ENCODE measurements at regions not wholly inside any gene's neighbourhood (a gene's known extent, or its start where the extent isn't known, plus 50 kb on each side); places are given as distances from the start of the nearest gene placed in this dataset.
A peak's percentile ranks its signal among the peaks of the same experiment; 100 is the strongest.
"Not testable (repeated sequence)": the region's sequence is repeated elsewhere in the genome, so short reads cannot be mapped to it uniquely, and the experiment has no call there.

GRCh38 chr12:13417516-13417915, 221.0 kb downstream of the EMP1 start:
- Histone ChIP-seq H3K27ac (no peak overlapping the region), H3K36me3 (no peaks in the 10 kb centered on the region), H3K4me1 (no peaks in the 10 kb centered on the region), H3K27me3 (no peaks in the 10 kb centered on the region), H3K9me3 (no peaks in the 10 kb centered on the region), H3K4me3 (no peak overlapping the region)
- TF ChIP-seq EP300 (IDR thresholded peaks at IDR 0.05) (no peak), POLR2A (IDR thresholded peaks at IDR 0.05) (no peak), POLR2AphosphoS5 (IDR thresholded peaks at IDR 0.05) (no peak), CTCF (IDR thresholded peaks at IDR 0.05) (no peak)
- no peak for ATAC-seq
- WGBS, 2 donors (ENCODE audit: low coverage in 1 of 2) = 96% methylated on average over 2 of the region's 2 CpGs; no CpG with 5 or more reads in 1 of the 2 donors

GRCh38 chr12:13411287-13411686, 214.8 kb downstream of the EMP1 start:
- H3K9me3 ChIP-seq = peaks cover 0 to 17% (median 0%) of the 10 kb centered on the region in 3 donors
- no peak overlapping the region for H3K4me3 ChIP-seq
- no peaks in the 10 kb centered on the region for H3K36me3 ChIP-seq
- no peak overlapping the region for H3K27ac ChIP-seq
- 87 to 89% methylated on average over 2 of the region's 2 CpGs for WGBS, 2 donors (ENCODE audit: low coverage in 1 of 2)
- TF ChIP-seq POLR2AphosphoS5 (IDR thresholded peaks at IDR 0.05) = no peak
- TF ChIP-seq POLR2A (IDR thresholded peaks at IDR 0.05) = no peak
- no peak for TF ChIP-seq EP300 (IDR thresholded peaks at IDR 0.05)
- TF ChIP-seq CTCF (IDR thresholded peaks at IDR 0.05) = no peak
- no peak for ATAC-seq
- H3K4me1 ChIP-seq = no peaks in the 10 kb centered on the region
- no peaks in the 10 kb centered on the region for H3K27me3 ChIP-seq

GRCh38 chr12:13405961-13406703, 209.6 kb downstream of the EMP1 start:
- Histone ChIP-seq H3K4me3 (no peak overlapping the region), H3K27ac (no peak overlapping the region), H3K4me1 (no peaks in the 10 kb centered on the region), H3K36me3 (no peaks in the 10 kb centered on the region), H3K9me3 (peaks cover 0 to 13% (median 0%) of the 10 kb centered on the region in 3 donors), H3K27me3 (peaks cover 7% of the 10 kb centered on the region)
- ATAC-seq = no peak
- TF ChIP-seq EP300 (IDR thresholded peaks at IDR 0.05) (no peak), POLR2A (IDR thresholded peaks at IDR 0.05) (no peak), POLR2AphosphoS5 (IDR thresholded peaks at IDR 0.05) (no peak)
- WGBS, 2 donors (ENCODE audit: low coverage in 1 of 2) = 70% methylated on average over 4 of the region's 5 CpGs; no CpG with 5 or more reads in 1 of the 2 donors

- H3K4me3 ChIP-seq = no peak overlapping the region
- no peaks in the 10 kb centered on the region for H3K4me1 ChIP-seq
- ATAC-seq = no peak
- TF ChIP-seq POLR2A (IDR thresholded peaks at IDR 0.05) (no peak), EP300 (IDR thresholded peaks at IDR 0.05) (no peak), CTCF (IDR thresholded peaks at IDR 0.05) (no peak), POLR2AphosphoS5 (IDR thresholded peaks at IDR 0.05) (no peak)
- peaks cover 0 to under 1% (median 0%) of the 10 kb centered on the region in 3 donors for H3K9me3 ChIP-seq
- H3K27ac ChIP-seq = no peak overlapping the region
- WGBS, 2 donors (ENCODE audit: low coverage in 1 of 2) = 37 to 45% methylated on average over 5 to 7 of the region's 13 CpGs
- H3K27me3 ChIP-seq = peaks cover 7% of the 10 kb centered on the region
- no peaks in the 10 kb centered on the region for H3K36me3 ChIP-seq
Measured at GRCh38 chr12:13404631-13405473, 208.3 kb downstream of the EMP1 start.

GRCh38 chr12:13404111-13404628, 207.6 kb downstream of the EMP1 start:
- no peaks in the 10 kb centered on the region for H3K36me3 ChIP-seq
- TF ChIP-seq POLR2AphosphoS5 (IDR thresholded peaks at IDR 0.05) (no peak), POLR2A (IDR thresholded peaks at IDR 0.05) (no peak), EP300 (IDR thresholded peaks at IDR 0.05) (no peak), CTCF (IDR thresholded peaks at IDR 0.05) (no peak)
- peaks cover 7% of the 10 kb centered on the region for H3K27me3 ChIP-seq
- H3K9me3 ChIP-seq = no peaks in the 10 kb centered on the region
- H3K4me1 ChIP-seq = no peaks in the 10 kb centered on the region
- H3K4me3 ChIP-seq = no peak overlapping the region
- no peak for ATAC-seq
- 49 to 65% methylated on average over 3 to 5 of the region's 6 CpGs for WGBS, 2 donors (ENCODE audit: low coverage in 1 of 2)
- H3K27ac ChIP-seq = no peak overlapping the region

GRCh38 chr12:13391375-13391774, 194.8 kb downstream of the EMP1 start:
- Histone ChIP-seq H3K4me1 (peaks cover 0 to 22% (median 4%) of the 10 kb centered on the region in 3 donors), H3K27ac (peak overlapping the region in 2 of 4 donors; percentile 60 to 70)
- 96 to 100% methylated on average over 1 to 2 of the region's 2 CpGs for WGBS, 2 donors (ENCODE audit: low coverage in 1 of 2)
- H3K27me3 ChIP-seq, ATAC-seq, H3K4me3 ChIP-seq, H3K9me3 ChIP-seq, H3K36me3 ChIP-seq: not testable (repeated sequence)
